Amniotic stem cell (primary cell): ENCODE measurements at regions not wholly inside any gene's neighbourhood (a gene's known extent, or its start where the extent isn't known, plus 50 kb on each side); places are given as distances from the start of the nearest gene placed in this dataset.
"Not testable (repeated sequence)": the region's sequence is repeated elsewhere in the genome, so short reads cannot be mapped to it uniquely, and the experiment has no call there.

Experiments used
- DNase-seq: peaks from one replicate; lab custom pipeline; 2025; lab: John Stamatoyannopoulos, UW

DNA sequence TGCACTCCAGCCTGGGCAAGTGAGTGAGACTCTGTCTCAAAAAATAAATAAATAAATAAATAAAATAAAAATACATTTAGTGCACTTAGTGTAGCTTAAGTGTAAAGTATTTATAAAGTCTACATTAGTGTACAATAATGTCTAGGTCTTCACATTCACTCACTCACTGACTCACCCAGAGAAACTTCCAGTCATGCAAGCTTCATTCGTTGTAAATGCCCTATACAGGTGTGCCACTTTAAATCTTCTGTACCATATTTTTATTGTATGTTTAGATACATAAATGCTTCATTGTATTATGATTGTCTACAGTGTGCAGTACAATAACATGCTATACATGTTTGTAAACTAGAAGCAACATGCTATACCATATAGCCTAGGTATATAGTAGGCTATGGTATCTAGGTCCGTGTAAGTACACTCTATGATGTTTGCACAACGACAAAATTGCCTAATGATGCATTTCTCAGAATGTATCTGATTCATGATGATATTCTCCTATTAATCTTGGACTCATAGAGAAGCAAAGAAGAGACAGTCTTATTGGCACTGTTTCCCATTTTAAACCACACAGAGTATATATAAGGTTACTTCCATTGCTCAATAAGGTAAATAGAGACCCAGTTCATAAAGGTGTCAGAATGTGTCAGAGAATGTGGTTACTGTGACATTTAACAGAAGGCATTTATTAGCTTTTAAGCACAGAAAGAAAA lies 1314.9 kb downstream of the CDH11 start:
- no peak for DNase-seq

DNA sequence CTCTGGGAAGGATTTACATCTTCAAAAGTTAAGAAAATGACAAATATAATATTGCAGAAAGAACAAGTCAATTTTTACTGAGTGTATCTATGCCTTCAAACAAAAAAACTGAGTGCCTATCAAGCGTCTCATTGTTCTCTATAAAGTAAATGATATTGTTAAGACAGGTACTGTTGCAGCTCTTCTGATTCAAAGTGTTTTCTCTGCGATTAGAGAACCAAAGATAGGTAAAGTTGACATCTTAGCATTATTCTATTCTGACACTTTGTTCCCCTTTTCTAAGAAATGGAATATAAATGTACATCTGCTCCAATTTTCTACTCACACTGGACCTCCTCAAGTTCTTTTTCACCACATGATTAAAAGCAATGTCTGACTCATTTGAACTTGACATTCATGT lies 1317.7 kb downstream of the CDH11 start:
- no peak for DNase-seq

DNA sequence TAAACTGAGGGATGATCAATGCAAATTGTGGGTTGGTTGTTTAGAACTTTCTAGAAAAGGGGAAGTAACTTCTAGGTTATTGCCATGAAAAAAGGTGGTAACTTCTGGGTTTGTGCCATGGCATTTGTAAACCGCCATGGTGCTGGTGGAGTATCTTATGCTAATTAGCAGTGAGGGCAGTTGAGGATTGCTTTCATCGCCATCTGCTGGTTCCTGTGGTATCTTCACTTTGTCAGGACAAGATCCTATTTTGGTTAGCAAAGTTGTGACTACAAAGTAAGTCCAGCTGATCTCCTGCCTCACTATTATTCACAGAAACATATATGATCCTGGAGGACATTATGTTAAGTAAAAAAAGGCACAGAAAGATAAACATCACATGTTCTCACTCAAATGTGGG lies 1332.3 kb downstream of the CDH11 start:
- no peak for DNase-seq

DNA sequence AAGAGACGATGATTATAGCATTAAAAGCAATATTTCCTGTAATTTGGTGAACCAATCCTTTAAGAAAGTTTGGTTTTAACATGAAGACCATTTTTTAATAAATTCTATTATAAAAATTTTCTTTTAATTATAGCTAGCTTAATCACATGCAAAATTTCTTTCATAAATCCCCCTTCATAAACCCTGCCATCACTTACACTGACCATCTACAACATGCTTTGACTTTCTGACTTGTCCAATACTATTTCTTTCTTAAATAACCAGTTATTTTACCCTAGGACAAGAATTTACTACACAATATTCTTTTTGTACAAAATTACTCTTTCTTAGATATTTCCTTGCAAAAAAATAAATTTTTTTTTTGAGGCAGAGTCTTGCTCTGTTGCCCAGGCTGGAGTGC lies 1334.8 kb downstream of the CDH11 start:
- DNase-seq: no peak

DNA sequence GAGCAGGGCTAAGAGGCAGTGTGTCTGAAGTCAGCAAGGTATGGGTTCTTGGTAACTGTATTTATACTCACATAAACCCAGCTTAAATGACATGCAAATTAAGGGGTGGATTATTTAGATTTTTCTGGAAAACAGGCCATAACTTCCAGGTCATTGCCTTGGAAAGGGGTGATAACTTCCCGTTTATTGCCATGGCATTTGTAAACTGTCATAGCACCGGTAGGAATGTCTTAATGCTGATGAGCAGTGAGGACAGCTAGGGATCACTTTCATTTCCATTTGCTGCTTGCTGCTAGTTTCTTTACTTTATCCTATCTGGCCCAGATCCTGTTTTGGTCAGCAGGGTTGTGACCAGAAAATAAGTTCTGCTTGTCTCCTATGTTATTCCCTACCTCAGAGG lies 1336.7 kb downstream of the CDH11 start:
- DNase-seq: no peak

DNA sequence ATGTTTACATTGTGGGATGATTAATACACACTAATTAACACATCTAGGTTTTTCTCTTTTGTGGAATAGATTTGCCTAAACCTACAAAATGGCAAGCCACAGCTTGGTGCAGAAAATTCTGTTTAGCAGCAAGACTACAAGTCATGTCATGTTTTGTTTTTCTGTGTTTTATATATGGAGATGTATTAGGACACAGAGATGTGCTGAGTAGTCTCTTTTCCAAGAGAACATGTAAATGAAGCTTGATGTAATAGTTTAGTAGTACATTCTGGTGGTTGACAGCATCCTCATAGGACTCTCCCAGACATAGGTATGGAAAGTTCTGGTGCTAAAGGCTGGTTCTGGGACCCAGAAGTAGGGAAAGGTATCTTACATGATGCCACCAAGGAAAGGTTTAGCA lies 1345.4 kb downstream of the CDH11 start:
- DNase-seq: no peak

DNA sequence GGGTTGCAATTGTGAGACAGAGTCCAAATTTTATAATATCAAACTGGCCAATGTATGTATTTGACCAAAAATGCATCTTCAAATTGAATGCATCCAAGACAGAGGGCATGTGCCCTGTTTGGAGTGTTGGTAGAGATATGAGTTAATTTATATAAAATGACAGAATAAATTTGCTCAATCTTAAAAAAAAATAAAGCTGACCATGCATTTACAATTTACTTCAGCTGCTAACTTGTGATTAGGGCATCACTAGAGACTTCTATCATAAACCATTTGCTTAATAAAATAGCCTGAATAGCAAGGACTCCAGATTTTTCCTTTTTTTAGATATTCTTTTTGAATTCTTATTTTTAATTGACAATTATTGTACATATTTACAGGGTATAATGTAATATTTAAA lies 1345.8 kb downstream of the CDH11 start:
- no peak for DNase-seq

DNA sequence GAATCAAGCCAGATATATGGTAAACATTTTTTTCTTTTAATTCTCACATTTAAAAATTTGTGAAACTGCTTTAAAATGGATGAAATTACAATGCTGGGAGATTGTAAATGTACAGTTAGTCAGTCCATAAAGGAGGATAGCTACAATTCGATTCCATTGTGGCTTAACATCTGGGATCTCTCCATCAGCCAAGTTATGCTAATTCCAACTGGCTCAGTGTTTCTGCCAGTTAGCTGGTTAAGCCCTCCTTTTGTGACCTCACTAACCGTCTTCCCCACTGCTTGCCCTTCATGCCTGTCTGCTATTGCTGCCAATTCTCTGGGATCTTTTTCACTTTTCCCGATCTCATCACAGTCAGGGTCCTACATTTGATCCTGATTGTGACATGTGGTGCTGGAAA lies 1347.6 kb downstream of the CDH11 start:
- DNase-seq: no peak

DNA sequence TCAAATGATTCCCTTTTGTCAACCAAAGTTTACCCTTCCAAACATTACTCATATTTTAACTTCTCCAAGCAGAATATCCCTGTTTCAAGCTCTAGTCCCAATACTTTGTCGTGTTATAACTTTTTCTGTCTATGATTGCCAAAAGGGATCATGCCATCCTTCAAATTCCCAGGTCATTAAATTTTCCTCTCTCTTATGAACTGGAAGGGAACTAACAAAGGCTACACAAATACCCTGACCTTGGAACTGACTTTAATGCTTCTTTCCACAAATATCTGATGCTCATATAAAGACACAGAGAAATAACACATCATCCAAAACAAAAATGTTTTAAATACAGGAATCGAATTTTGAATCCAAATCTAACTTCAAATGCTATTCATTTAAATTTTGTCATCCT lies 1352.7 kb downstream of the CDH11 start:
- DNase-seq: no peak

DNA sequence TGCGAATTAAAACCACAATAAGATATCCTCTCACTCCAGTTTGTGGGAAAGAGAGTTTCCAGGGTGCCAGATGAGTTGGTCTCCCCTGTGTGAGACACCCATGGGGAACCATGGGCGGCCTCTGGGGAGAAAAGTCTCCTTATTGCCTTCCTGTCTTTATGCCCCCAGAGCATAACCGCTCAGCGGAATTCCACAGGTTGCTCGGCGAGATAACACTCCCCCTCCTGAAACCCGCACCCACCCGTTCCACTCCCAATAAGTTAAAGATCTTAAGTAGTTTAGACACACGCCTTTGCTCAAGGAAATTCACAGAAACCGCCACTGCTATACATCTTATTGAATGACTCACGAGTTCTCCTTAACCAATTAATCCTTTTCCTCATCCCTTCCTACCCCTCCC lies 1361.6 kb downstream of the CDH11 start:
- not testable (repeated sequence) for DNase-seq

DNA sequence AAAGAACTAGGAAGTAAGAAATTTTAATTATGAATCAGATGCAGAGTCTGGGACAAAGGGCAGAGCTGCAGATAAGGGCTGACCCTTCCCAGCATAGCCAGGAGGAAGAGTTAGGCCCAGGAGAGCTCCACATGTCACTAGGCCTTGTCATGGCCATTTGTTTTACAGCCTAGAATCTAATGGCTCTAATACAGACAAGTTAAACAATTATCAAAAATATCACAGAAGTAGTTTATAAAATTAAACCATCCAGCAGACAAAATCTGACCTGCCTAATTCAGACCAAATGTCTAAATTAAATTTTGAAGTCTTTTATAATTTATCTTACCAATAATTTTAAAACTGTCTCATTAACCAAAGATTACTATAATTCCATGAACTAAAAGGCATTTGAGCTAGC lies 1369.5 kb downstream of the CDH11 start:
- DNase-seq: no peak

DNA sequence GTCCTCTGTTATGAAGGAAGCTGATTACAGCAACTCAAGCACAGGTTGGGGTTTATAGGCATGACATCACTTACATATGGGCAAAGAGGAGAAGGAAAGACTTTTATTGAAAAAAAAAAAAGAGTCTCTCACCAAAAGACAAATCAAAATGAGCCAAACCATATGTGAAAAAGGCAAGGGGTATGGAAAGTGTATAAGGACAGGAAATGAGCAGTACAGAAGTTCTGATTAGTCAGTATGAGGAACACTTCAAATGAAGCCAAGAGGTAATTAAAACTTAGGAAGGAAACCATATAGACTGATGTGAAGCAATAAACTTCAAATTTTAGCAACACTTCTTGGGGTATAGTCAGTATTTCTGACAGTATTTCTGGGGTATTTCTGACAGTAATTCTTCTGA lies 1372.6 kb downstream of the CDH11 start:
- no peak for DNase-seq

DNA sequence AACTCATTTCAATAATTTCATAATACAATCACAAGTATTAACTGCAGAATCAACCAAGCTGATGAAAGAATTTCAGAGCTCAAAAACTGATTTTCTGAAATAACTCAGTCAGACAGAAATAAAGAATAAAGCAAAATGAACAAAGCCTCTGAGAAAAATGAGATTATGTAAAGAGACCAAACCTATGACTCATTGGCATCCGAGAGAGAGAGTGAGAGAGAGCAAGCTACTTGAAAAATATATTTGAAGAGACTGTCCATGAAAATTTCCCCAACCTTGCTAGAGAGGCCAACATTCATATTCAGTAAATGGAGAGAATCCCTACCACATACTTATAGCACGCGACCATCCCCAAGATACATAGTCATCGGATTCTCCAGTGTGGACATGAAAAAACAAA lies 1376.4 kb downstream of the CDH11 start:
- no peak for DNase-seq

DNA sequence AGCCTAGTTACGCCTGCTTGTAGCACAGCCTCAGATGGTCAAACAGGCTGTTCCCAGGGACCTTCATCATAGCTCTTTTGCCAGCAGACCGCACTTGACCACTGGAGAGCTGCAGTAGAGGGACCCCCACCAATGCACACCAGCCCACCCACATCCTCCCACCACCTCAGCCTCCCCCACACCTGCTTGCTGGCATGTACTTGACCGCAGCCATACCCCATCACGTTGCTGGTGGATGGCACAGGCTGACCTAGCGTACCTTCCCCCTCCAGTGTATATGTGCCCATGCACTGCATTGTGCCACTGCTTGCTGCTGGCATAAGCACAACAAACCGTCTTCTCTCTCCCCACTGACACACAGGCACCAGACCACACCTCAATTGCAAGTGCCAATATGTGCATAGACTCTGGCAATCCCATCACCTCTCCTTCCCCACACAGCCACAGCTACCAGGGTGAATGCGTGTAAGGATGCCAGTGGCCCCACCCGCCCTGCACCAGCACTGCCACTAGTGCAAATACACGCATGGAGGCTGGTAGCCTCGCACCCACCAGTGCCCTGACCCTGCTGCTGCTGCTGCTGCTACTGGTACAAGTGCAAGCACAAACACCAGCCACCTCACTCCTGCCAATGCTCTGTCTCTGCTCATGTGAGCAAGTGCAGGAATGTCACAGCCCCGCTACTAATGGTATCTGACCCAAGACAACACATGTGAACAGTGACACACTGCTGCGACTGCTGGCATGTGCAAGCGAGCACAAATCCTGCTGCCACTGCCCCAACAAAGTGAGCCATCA lies 1377.6 kb downstream of the CDH11 start:
- DNase-seq: no peak

DNA sequence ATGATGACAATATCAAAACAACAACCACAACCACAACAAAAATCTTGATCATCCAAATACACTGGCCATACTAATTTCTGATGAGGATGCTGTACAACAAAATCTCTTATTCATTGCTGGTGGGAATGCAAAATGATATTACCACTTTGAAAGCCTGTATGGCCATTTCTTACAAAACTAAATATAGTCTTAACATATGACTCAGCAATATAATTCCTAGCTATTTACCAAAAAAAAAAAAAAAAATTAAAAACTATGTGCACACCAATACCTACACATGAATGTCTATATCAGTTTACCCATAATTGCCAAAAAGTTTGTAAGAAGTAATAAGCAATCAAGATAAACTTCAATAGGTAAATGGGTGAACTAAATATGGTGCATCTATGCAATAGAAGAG lies 1379.7 kb downstream of the CDH11 start:
- no peak for DNase-seq

DNA sequence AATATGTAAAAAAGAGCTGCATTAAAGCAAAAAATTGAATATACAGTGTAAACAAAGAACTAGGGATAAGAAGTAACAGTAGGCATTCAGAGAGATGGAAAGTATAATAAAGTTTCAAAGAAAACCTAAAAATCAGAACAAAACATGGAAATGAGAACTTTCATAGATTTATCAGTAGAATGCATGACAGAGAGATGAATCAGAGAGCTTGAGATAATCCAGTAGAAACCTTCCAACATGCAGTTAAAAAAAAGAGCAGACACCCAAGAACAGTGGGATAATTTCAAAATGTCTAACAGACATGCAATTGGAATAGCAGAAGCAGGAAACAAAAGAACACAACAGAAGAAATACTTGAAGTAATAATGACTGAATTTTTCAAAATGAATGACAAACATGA lies 1384.2 kb downstream of the CDH11 start:
- DNase-seq: no peak

DNA sequence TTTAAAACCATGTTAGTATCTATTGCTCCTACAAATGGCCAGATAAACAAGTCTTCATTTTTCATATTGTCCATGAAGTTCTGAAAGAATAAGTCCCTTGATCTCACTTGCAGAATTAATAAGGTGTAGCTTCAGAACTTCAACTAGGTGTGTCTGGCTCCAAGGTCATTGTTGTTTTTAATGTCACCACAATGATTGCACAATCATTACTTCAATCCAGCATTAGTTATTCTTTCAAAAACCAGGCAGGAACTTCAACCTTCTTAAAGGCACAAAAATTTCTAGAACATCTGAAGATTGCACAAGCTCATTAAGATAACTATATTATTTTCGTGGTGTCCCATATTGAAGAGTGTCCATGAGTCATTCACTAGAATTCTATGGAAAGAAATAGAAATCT lies 1386.4 kb downstream of the CDH11 start:
- no peak for DNase-seq

DNA sequence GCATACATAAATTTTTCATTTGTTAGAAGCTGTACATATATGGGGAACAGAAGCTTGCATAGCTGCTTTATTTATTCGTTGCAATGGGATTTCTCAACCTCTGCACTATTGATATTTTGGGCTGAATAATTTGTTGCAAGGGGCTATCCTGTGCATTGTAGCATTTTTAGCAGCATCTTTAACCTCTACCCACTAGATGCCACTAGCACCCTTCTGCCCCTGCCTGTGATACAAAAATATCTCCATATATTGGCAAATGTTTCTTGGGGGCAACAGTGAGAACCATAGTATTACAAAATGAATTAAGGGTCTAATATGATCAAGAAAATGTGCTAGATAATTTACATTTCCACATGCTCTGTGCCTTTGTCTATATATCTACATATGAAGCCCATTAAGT lies 1401.0 kb downstream of the CDH11 start:
- no peak for DNase-seq

DNA sequence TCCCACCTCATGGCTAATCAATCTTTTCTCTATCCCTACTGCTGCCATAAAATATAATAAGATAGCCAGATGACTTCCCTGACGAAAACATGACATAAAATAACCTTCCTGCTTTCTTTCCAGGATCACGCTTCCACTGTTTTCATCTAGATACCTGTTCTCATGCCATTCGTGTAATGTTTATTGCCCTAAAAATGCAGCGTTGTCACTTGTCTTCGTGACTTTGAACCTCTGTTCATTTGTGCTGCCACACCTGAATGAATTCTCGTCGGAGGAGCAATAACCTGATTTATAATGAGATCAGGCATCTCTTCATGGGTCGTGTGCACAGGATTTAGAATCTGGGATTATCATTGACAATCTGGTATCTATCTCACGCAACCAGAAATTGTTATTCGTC lies 1401.9 kb downstream of the CDH11 start:
- no peak for DNase-seq

DNA sequence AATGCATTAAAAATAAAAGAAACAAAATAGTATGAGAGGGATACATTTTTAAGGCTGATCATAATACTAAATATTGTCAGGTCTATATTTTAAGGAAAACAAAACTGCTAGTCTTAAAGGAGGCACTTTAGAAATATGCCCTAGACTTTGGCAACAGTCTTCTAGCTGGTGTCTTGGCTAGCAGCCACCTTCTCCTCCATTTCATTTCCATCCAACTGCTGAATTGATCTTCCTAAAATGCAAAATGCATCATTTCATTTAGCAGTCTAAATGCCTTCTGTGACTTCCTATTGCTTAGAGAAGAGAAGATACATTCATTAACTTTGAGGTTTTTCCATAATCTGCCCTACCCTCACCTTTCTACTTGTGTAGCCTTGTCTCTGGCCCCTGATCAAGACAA lies 1404.1 kb downstream of the CDH11 start:
- no peak for DNase-seq

DNA sequence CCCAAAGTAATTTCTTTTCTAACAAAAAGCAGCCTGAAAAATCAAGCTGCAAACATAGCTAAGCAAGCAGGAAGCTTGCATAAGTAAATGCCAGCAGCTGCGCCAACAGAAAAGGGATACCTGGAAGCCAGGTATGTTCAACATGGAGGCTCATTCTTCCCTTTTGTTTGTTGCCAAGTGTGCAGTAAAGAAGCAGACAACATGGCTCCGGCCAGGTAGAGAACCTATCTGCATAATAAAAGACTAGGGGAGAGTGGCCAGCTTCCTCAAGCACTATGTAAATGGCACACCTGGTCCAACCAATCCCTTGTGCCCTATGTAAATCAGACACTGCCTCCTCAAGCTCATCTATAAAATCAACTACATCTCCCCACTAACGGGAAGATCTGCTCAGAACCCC lies 1407.0 kb downstream of the CDH11 start:
- no peak for DNase-seq

DNA sequence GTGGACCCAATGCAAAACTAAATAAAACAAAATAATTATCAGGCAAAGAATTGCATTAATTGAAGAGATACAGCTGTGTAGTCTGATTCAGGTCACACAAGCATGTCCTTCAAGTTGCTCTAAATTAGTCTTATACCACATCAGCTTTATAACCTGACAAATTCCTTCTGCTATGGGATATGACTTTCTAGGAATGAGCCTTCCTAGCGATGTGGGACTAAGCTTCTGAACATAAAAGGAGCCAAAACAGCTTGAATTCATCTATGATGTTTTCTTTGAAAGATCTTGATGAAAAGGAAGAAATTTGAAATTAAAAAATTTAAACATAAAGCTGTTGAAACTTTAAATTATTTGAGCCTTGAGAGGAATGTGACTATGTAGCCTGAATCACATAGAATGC lies 1409.1 kb downstream of the CDH11 start:
- DNase-seq: no peak

DNA sequence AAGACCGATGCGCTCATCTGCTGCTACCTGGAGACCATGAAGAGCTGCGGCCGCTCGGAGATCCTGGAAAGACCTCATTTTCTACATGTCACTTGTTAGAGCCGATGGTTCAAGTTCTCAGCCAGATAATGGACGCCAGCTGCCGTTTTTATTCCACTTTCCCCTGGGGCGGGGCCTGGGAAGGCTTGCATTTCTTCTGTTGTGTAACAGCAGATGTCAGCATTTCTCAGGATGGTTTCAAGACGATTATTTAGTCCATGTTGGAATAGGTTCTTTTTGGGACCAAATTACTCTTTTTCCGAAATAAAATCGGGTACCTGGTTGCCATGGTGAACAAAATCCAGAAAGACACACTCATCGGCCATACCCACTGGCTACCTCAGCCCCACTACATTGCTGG lies 1418.3 kb downstream of the CDH11 start:
- DNase-seq: no peak
